K562 (cell line): ENCODE measurements at regions not wholly inside any gene's neighbourhood (a gene's known extent, or its start where the extent isn't known, plus 50 kb on each side); places are given as distances from the start of the nearest gene placed in this dataset.
A peak's percentile ranks its signal among the peaks of the same experiment; 100 is the strongest.

ENCODE experiments used
- ATAC-seq: fragments of 200-7000 bp; cut with Tn5 transposase; 3 replicates; pipeline ENCODE4 v1.9.1; 2020; ENCODE audit warnings: moderate library complexity
- BruUV-seq: library from RNA; stranded (reverse); fragments of 400-500 nt; replicated peaks from 2 replicates; lab custom pipeline; 2021; lab: Mats Ljungman, UMichigan
- CTCF ChIA-PET: fragments of 300-600 bp; formaldehyde crosslinking; extraction: SDS; loops from one replicate; lab custom pipeline; 2021; ENCODE audit warnings: low intra/inter-chr PET ratio; lab: Yijun Ruan, JAX
- POLR2A ChIA-PET: fragments of 300-600, 350-650 bp; sonication (Branson Sonifier 250); formaldehyde crosslinking; extraction: SDS; loops from one replicate; lab custom pipeline; 2021; ENCODE audit warnings: antibody characterized with exemption, inconsistent platforms; lab: Yijun Ruan, JAX
- DNase-seq, 4 experiments: peaks; one replicate each; pipeline versions ENCODE4 v3.0.0 to v3.0.0-alpha.2; 2011 to 2018; ENCODE audit warnings: low spot score in 3 of 4, mixed read lengths in 3 of 4; ENCODE audit errors: extremely low read depth in 1 of 4
- FAIRE-seq: peaks from 2 replicates; lab custom pipeline; 2011; peaks lifted over from hg19 to GRCh38; lab: Jason Lieb, UNC
- H2AFZ ChIP-seq: 2 replicates; pipeline ENCODE4 v1.6.0; 2011; ENCODE audit warnings: low read depth, low read length, control low read depth, inconsistent platforms
- H3K27ac ChIP-seq: fragments of 200-600 bp; 3 replicates; pipeline ENCODE4 v1.8.0; 2011; ENCODE audit warnings: low read depth, mild to moderate bottlenecking, control low read depth, inconsistent platforms, low read length, moderate library complexity, mixed read lengths; ENCODE audit errors: extremely low read depth
- H3K27me3 ChIP-seq, 2 experiments: fragments of 300-600 bp in 1 of 2; 2 replicates in 1 of 2; 3 replicates in 1 of 2; pipeline versions ENCODE4 v1.6.0 to v1.8.0; 2011; ENCODE audit warnings: inconsistent platforms in 2 of 2, low read length in 2 of 2, mild to moderate bottlenecking in 1 of 2, mixed read lengths in 1 of 2, moderate library complexity in 1 of 2; ENCODE audit not compliant: control insufficient read depth in 2 of 2, insufficient read depth in 2 of 2
- H3K36me3 ChIP-seq: fragments of 300-600 bp; 3 replicates; pipeline ENCODE4 v1.8.0; 2011; ENCODE audit warnings: mild to moderate bottlenecking, low read length, inconsistent platforms; ENCODE audit not compliant: control insufficient read depth, insufficient read depth
- H3K4me1 ChIP-seq, 2 experiments: fragments of 200-600 bp in 1 of 2; replicated peaks in 1 of 2; 2 replicates in 1 of 2; 3 replicates in 1 of 2; pipeline versions ENCODE4 v1.5.1 to v1.8.0; 2011; ENCODE audit warnings: inconsistent platforms in 2 of 2, low read length in 2 of 2, mild to moderate bottlenecking in 1 of 2, mixed read lengths in 1 of 2, moderate library complexity in 1 of 2; ENCODE audit not compliant: control insufficient read depth in 2 of 2, insufficient read depth in 2 of 2
- H3K4me2 ChIP-seq: 2 replicates; pipeline ENCODE4 v1.6.1; 2011; ENCODE audit warnings: low read length, control low read depth, inconsistent platforms, mixed read lengths; ENCODE audit not compliant: insufficient read depth
- H3K4me3 ChIP-seq: fragments of 200-600 bp; sonication (generic), shearing (Covaris generic); 2 replicates; pipeline ENCODE4 v1.5.1; 2016; ENCODE audit warnings: control low read depth, inconsistent platforms
- H3K79me2 ChIP-seq: fragments of 200-600 bp; 3 replicates; pipeline ENCODE4 v1.8.0; 2011; ENCODE audit warnings: low read length, inconsistent platforms; ENCODE audit not compliant: control insufficient read depth, insufficient read depth
- H3K9ac ChIP-seq, 2 experiments: 2 replicates each; pipeline versions ENCODE4 v1.6.0 to v1.6.1; 2011; ENCODE audit warnings: low read depth in 2 of 2, low read length in 2 of 2, control low read depth in 1 of 2, inconsistent platforms in 1 of 2, mild to moderate bottlenecking in 1 of 2, mixed read lengths in 1 of 2; ENCODE audit not compliant: insufficient read depth in 1 of 2
- H3K9me1 ChIP-seq: one replicate; pipeline ENCODE4 v1.6.0; 2011; ENCODE audit warnings: inconsistent platforms, mild to moderate bottlenecking, low read length, moderate library complexity; ENCODE audit not compliant: control insufficient read depth, insufficient read depth
- H3K9me3 ChIP-seq: replicated peaks from 2 replicates; pipeline ENCODE4 v1.5.1; 2011; ENCODE audit warnings: low read depth, low read length, inconsistent platforms; ENCODE audit not compliant: control insufficient read depth, insufficient read depth
- H4K20me1 ChIP-seq: replicated peaks from 2 replicates; pipeline ENCODE4 v1.6.1; 2011; ENCODE audit warnings: low read length, inconsistent platforms, mixed read lengths; ENCODE audit not compliant: control insufficient read depth, insufficient read depth
- ATF7 ChIP-seq: fragments of 450-650 bp; IDR thresholded peaks from 2 replicates; pipeline ENCODE4 v1.7.1; 2014; ENCODE audit warnings: mild to moderate bottlenecking, moderate library complexity
- CC2D1A ChIP-seq: fragments of 450-650 bp; IDR thresholded peaks from 2 replicates; pipeline ENCODE4 v1.6.1; 2017; ENCODE audit warnings: mild to moderate bottlenecking
- FOXA3 ChIP-seq, 2 experiments: fragments of 450-650 bp in 1 of 2; sonication (generic) in 1 of 2; formaldehyde crosslinking; IDR thresholded peaks in 1 of 2; conservative IDR thresholded peaks in 1 of 2; 2 replicates each; pipeline versions ENCODE4 v1.4.0 to v1.8.0; 2020 to 2022; ENCODE audit warnings: mild to moderate bottlenecking in 2 of 2, missing genetic modification reagents in 1 of 2
- HDAC3 ChIP-seq: fragments of 450-650 bp; IDR thresholded peaks from 2 replicates; pipeline ENCODE4 v1.6.1; 2018; ENCODE audit warnings: borderline replicate concordance, mild to moderate bottlenecking, moderate library complexity; ENCODE audit not compliant: partially characterized antibody
- KDM1A ChIP-seq, 2 experiments: fragments of 450-650 bp; IDR thresholded peaks; 2 replicates each; pipeline ENCODE4 v1.6.1; 2016; ENCODE audit warnings: mild to moderate bottlenecking in 2 of 2
- KDM4B ChIP-seq, 2 experiments: fragments of 450-650 bp in 1 of 2; sonication (generic) in 1 of 2; IDR thresholded peaks; 2 replicates each; pipeline ENCODE4 v1.6.1; 2016 to 2017; ENCODE audit warnings: borderline replicate concordance in 2 of 2, antibody characterized with exemption in 1 of 2, low read depth in 1 of 2, mild to moderate bottlenecking in 1 of 2
- SPI1 ChIP-seq: IDR thresholded peaks from 2 replicates; pipeline ENCODE4 v1.6.1; 2011; ENCODE audit warnings: low read depth, low read length, control low read depth, borderline replicate concordance
- TBP ChIP-seq: optimal IDR thresholded peaks from 2 replicates; pipeline ENCODE3; 2011; ENCODE audit warnings: low read depth, low read length, improper control_type of control experiment
- ZNF316 ChIP-seq: fragments of 450-650 bp; IDR thresholded peaks from 2 replicates; pipeline ENCODE4 v1.6.1; 2016
- ZNF766 ChIP-seq: fragments of 200-800 bp; sonication (Bioruptor generic); conservative IDR thresholded peaks from 2 replicates; pipeline ENCODE4 v1.6.1; 2016; ENCODE audit warnings: missing genetic modification characterization, missing compliant biosample characterization
- WGBS: fragments of 100-300 bp; shearing (Covaris generic); methylation state at CpG from one replicate; pipeline ENCODE4 v1.1.6; 2016; ENCODE audit warnings: low coverage, mixed read lengths; ENCODE audit not compliant: insufficient coverage; ENCODE audit errors: missing lambda C conversion rate; 5-methylcytosine and 5-hydroxymethylcytosine counted together
- in situ Hi-C: fragments of 300-500 bp; cut with MboI; formaldehyde crosslinking; loops from 4 replicates; pipeline ENCODE4 v1.15.0; 2018; ENCODE audit warnings: inconsistent platforms, mixed read lengths
- intact Hi-C: fragments of 100-400 bp; cut with micrococcal nuclease; formaldehyde crosslinking; loops from 2 replicates; pipeline ENCODE4 v1.14.2; 2022
- TF ChIP-seq, protein P1 (sequence below), 3 experiments: IDR thresholded peaks in 2 of 3; conservative IDR thresholded peaks in 1 of 3; 2 replicates each; pipeline ENCODE4 v1.5.1; 2011 to 2012; ENCODE audit warnings: low read length in 3 of 3, mild to moderate bottlenecking in 3 of 3, control low read depth in 2 of 3, improper control_type of control experiment in 1 of 3, inconsistent platforms in 1 of 3, low read depth in 1 of 3, mixed read lengths in 1 of 3, moderate library complexity in 1 of 3; ENCODE audit not compliant: insufficient read depth in 2 of 3
- TF ChIP-seq, protein P2 (sequence below): fragments of 450-650 bp; IDR thresholded peaks from 2 replicates; pipeline ENCODE4 v1.6.1; 2016; ENCODE audit warnings: mild to moderate bottlenecking
- TF ChIP-seq, protein P3 (sequence below): IDR thresholded peaks from 3 replicates; pipeline ENCODE4 v1.6.1; 2011; ENCODE audit warnings: borderline replicate concordance, mild to moderate bottlenecking, moderate library complexity; ENCODE audit not compliant: insufficient read length; ENCODE audit errors: extremely low read depth

DNA sequence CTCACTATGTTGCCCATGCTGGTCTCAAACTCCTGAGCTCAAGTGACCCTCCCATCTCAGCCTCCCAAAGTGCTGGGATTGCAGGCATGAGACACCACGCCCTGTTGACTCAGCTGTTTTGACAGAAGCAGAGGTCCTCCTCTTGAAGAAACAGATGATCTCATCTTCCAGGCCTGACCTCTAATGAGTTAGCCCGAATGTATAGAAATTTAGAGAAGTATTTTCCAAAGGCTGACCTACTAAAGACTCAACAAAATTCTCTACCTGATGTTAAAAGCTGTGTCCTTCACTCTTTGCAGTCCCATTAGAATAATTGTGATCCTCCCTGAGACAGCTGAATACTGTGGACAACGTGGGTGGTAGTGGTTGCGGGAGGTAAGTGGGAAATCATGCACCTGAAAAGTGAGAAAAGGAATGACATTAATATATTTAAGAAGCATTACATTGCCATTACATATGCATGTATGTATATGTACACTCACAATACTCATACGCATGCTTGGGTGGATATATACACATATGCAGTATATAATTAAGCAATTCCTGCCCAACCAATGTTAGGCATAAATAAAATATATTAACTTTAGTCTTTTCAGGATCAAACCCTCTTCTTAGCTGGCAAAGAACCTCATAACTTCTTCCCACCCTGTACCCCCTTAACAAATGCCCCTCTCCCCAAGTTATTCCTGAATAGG is 204.6 kb upstream of the NR2F2 start (continued):
- TF ChIP-seq ZNF316 (peak; percentile 99), SPI1 (no peak), ZNF766 (CRISPR knock-in tag) (0 out of 2 replicates have a peak, but pooled peaks have one; percentile 28), ATF7 (peak; percentile 95), KDM1A (IDR thresholded peaks at IDR 0.05) (peak in 1 of 2 experiments; percentile 25; a peak in 1 of 4 replicates), FOXA3 (CRISPR knock-in tag; conservative IDR thresholded peaks at IDR 0.05 in 1 of 2, IDR thresholded peaks at IDR 0.05 in 1 of 2) (peak; percentile 88 to 97), TBP (no peak)

DNA sequence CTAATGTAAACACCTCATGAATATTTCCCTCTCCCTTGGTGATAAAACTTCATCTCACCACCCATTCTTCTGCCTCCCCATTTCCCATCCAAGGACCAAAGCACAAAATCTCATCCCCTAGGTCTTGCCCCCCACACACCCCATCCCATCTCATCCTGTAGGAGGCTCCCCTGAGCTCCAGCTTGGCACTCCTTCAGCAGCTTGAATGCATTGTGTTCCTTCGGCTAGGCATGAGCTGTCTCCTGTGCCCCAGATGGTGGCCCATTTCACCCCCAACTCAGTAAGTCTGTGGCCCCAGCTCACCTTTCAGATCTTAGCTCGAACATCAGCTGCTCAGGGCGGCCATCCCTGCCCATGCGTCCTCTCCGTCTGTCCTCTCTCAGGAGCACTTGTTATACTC is 203.6 kb upstream of the NR2F2 start:
- Histone ChIP-seq H3K9me1 (no peaks in the 10 kb centered on the region), H3K4me3 (no peak overlapping the region), H3K79me2 (peaks cover 18% of the 10 kb centered on the region), H3K9me3 (no peaks in the 10 kb centered on the region), H3K27me3 (no peaks in the 10 kb centered on the region), H3K27ac (no peak overlapping the region), H3K4me1 (peaks cover 0 to 28% of the 10 kb centered on the region in 2 experiments; a peak in 4 of 5 replicates), H3K4me2 (no peak overlapping the region), H3K36me3 (peaks cover 36% of the 10 kb centered on the region; the same call in 2 of the 3 replicates), H2AFZ (no peak overlapping the region), H3K9ac (no peak overlapping the region), H4K20me1 (no peaks in the 10 kb centered on the region)
- DNase-seq (no peak), ATAC-seq (peak; percentile 23; the same call in 2 of the 3 replicates), FAIRE-seq (no peak)
- POLR2A ChIA-PET = no interaction called here
- in situ Hi-C loops = no loop called here
- CTCF ChIA-PET = no interaction called here
- 100% methylated on average over 2 of the region's 5 CpGs for WGBS
- TF ChIP-seq, protein P1, sequence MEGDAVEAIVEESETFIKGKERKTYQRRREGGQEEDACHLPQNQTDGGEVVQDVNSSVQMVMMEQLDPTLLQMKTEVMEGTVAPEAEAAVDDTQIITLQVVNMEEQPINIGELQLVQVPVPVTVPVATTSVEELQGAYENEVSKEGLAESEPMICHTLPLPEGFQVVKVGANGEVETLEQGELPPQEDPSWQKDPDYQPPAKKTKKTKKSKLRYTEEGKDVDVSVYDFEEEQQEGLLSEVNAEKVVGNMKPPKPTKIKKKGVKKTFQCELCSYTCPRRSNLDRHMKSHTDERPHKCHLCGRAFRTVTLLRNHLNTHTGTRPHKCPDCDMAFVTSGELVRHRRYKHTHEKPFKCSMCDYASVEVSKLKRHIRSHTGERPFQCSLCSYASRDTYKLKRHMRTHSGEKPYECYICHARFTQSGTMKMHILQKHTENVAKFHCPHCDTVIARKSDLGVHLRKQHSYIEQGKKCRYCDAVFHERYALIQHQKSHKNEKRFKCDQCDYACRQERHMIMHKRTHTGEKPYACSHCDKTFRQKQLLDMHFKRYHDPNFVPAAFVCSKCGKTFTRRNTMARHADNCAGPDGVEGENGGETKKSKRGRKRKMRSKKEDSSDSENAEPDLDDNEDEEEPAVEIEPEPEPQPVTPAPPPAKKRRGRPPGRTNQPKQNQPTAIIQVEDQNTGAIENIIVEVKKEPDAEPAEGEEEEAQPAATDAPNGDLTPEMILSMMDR (IDR thresholded peaks at IDR 0.05 in 2 of 3, conservative IDR thresholded peaks at IDR 0.05 in 1 of 3; ENCODE audit: insufficient read depth in 2 of 3, low read depth in 1 of 3, low read length in 3 of 3) = peak in 2 of 3 experiments; percentile 22 to 24; a peak in 2 of 6 replicates
- TF ChIP-seq, protein P2, sequence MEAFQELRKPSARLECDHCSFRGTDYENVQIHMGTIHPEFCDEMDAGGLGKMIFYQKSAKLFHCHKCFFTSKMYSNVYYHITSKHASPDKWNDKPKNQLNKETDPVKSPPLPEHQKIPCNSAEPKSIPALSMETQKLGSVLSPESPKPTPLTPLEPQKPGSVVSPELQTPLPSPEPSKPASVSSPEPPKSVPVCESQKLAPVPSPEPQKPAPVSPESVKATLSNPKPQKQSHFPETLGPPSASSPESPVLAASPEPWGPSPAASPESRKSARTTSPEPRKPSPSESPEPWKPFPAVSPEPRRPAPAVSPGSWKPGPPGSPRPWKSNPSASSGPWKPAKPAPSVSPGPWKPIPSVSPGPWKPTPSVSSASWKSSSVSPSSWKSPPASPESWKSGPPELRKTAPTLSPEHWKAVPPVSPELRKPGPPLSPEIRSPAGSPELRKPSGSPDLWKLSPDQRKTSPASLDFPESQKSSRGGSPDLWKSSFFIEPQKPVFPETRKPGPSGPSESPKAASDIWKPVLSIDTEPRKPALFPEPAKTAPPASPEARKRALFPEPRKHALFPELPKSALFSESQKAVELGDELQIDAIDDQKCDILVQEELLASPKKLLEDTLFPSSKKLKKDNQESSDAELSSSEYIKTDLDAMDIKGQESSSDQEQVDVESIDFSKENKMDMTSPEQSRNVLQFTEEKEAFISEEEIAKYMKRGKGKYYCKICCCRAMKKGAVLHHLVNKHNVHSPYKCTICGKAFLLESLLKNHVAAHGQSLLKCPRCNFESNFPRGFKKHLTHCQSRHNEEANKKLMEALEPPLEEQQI = no peak
- no peak for TF ChIP-seq CC2D1A
- TF ChIP-seq HDAC3 = no peak
- TF ChIP-seq KDM4B (IDR thresholded peaks at IDR 0.05; ENCODE audit: borderline replicate concordance in 2 of 2, low read depth in 1 of 2) = no peak
- TF ChIP-seq, protein P3, sequence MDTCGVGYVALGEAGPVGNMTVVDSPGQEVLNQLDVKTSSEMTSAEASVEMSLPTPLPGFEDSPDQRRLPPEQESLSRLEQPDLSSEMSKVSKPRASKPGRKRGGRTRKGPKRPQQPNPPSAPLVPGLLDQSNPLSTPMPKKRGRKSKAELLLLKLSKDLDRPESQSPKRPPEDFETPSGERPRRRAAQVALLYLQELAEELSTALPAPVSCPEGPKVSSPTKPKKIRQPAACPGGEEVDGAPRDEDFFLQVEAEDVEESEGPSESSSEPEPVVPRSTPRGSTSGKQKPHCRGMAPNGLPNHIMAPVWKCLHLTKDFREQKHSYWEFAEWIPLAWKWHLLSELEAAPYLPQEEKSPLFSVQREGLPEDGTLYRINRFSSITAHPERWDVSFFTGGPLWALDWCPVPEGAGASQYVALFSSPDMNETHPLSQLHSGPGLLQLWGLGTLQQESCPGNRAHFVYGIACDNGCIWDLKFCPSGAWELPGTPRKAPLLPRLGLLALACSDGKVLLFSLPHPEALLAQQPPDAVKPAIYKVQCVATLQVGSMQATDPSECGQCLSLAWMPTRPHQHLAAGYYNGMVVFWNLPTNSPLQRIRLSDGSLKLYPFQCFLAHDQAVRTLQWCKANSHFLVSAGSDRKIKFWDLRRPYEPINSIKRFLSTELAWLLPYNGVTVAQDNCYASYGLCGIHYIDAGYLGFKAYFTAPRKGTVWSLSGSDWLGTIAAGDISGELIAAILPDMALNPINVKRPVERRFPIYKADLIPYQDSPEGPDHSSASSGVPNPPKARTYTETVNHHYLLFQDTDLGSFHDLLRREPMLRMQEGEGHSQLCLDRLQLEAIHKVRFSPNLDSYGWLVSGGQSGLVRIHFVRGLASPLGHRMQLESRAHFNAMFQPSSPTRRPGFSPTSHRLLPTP = no peak
- intact Hi-C loops = no loop called here
- no TSS peak for BruUV-seq
